ENCODE measurements at regions not wholly inside any gene's neighbourhood (a gene's known extent, or its start where the extent isn't known, plus 50 kb on each side); places are given as distances from the start of the nearest gene placed in this dataset.
A peak's percentile ranks its signal among the peaks of the same experiment; 100 is the strongest.

DNA sequence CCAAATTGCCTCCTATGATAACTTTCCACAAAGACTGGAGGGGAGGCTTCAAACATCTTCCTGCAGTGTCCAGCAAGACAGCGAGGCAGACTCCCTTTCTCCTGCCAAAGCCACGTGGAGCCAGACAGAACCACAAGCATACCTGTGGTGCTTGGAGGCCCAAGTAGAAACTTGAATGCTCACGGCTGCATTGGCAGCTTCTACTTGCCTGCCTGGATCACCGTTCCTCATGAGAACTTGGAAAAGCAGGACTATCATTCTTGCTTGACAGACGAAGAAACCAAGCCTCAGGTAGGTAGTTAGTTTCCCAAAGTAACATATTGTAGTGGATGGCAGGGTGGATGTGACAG lies 216.3 kb upstream of the SFRP2 start:
- no peaks in the 10 kb centered on the region; a peak in 1 of 5 replicates for H3K9me3 Mint-ChIP-seq
- Histone ChIP-seq H3K18ac (ENCODE audit: insufficient read length, low read depth, low read length) (no peak overlapping the region), H3K27me3 (ENCODE audit: insufficient read depth, low read length) (no peaks in the 10 kb centered on the region), H3K4ac (ENCODE audit: low read depth, low read length) (no peak overlapping the region), H2BK15ac (ENCODE audit: low read depth, low read length) (no peak overlapping the region), H3K23ac (ENCODE audit: insufficient read length, low read depth, low read length) (no peak overlapping the region), H3K4me1 (ENCODE audit: insufficient read depth, low read length) (no peaks in the 10 kb centered on the region), H3K23me2 (ENCODE audit: insufficient read length, low read depth, low read length, poor library complexity, severe bottlenecking) (no peaks in the 10 kb centered on the region), H2BK12ac (ENCODE audit: insufficient read length, low read depth, low read length) (no peak overlapping the region), H3K79me1 (ENCODE audit: insufficient read depth, low read depth, low read length, poor library complexity, severe bottlenecking) (no peaks in the 10 kb centered on the region), H3K14ac (ENCODE audit: insufficient read depth, low read length) (no peak overlapping the region), H2BK20ac (ENCODE audit: low read depth, low read length, poor library complexity, severe bottlenecking) (no peak overlapping the region), H4K91ac (ENCODE audit: insufficient read length, low read depth, low read length) (no peak overlapping the region), H3K79me2 (ENCODE audit: insufficient read depth, low read length) (no peaks in the 10 kb centered on the region), H2AK5ac (ENCODE audit: insufficient read length, low read length) (no peak overlapping the region), H4K5ac (ENCODE audit: insufficient read length, low read depth, low read length) (no peak overlapping the region), H4K8ac (replicated peaks; ENCODE audit: insufficient read length, low read depth, low read length) (no peak overlapping the region), H3K9me3 (ENCODE audit: control insufficient read depth, low read depth, low read length) (no peaks in the 10 kb centered on the region), H3K9ac (ENCODE audit: extremely low read depth, insufficient read length, low read length) (no peak overlapping the region), H2AFZ (ENCODE audit: low read length) (no peak overlapping the region), H3K56ac (ENCODE audit: insufficient read length, low read depth, low read length) (no peak overlapping the region), H3K4me2 (ENCODE audit: insufficient read depth, insufficient read length, low read length) (no peak overlapping the region), H3K27ac (ENCODE audit: insufficient read length, low read depth, low read length) (no peak overlapping the region), H3T11ph (ENCODE audit: low read length) (no peak overlapping the region), H2BK120ac (ENCODE audit: low read depth, low read length, poor library complexity, severe bottlenecking) (no peak overlapping the region), H2BK5ac (ENCODE audit: insufficient read length, low read length) (no peak overlapping the region), H4K20me1 (ENCODE audit: control insufficient read depth, insufficient read depth, insufficient read length) (no peaks in the 10 kb centered on the region)
- no peaks in the 10 kb centered on the region for H3K27me3 Mint-ChIP-seq (ENCODE audit: low read depth)
- peaks cover 0 to 1% (median 0%) of the 10 kb centered on the region in 3 experiments; a peak in 2 of 7 replicates for H3K36me3 Mint-ChIP-seq (ENCODE audit: insufficient read depth in 1 of 3, low read depth in 3 of 3)
- no peak for DNase-seq
- no peak for TF ChIP-seq CTCF (conservative IDR thresholded peaks at IDR 0.05)
- H3K4me1 Mint-ChIP-seq = peaks cover 0 to 6% of the 10 kb centered on the region in 2 experiments; a peak in 2 of 4 replicates
- H3K27ac Mint-ChIP-seq = peak overlapping the region in 1 of 3 experiments; percentile 44; a peak in 1 of 7 replicates
- WGBS (ENCODE audit: extremely low coverage, insufficient read length, low lambda C conversion rate) = no CpG with 5 or more reads among the region's 5 CpGs
- H3K4me3 Mint-ChIP-seq = no peak overlapping the region

All from H9 (cell line).